Kidney tubule cell (primary cell): ENCODE measurements at regions not wholly inside any gene's neighbourhood (a gene's known extent, or its start where the extent isn't known, plus 50 kb on each side); places are given as distances from the start of the nearest gene placed in this dataset.

Source experiments
- DNase-seq: peaks from one replicate; pipeline ENCODE4 v3.0.0-alpha.2; 2018; ENCODE audit warnings: low spot score

GRCh38 chr6:10048370-10049297, 366.2 kb downstream of the TFAP2A start:
- DNase-seq, result no peak

- DNase-seq, result no peak
Observed at GRCh38 chr6:10042280-10042679, 372.6 kb downstream of the TFAP2A start.

GRCh38 chr6:10033223-10033829, 381.5 kb downstream of the TFAP2A start:
- peak; percentile 85 for DNase-seq

GRCh38 chr6:10031617-10032016, 383.3 kb downstream of the TFAP2A start:
- no peak for DNase-seq

- peak; percentile 52 for DNase-seq
Observed at GRCh38 chr6:10030942-10031537, 383.8 kb downstream of the TFAP2A start.

GRCh38 chr6:10028222-10028621, 386.7 kb downstream of the TFAP2A start:
- no peak for DNase-seq

- DNase-seq, result no peak
Observed at GRCh38 chr6:10019851-10020250, 395.0 kb downstream of the TFAP2A start.

GRCh38 chr6:10014557-10014956, 400.3 kb downstream of the TFAP2A start:
- peak; percentile 17 for DNase-seq

GRCh38 chr6:10000551-10000950, 414.3 kb downstream of the TFAP2A start:
- no peak for DNase-seq

- no peak for DNase-seq
Observed at GRCh38 chr6:9999796-10000195, 415.1 kb downstream of the TFAP2A start.

- no peak for DNase-seq
Observed at GRCh38 chr6:9986273-9986672, 428.6 kb downstream of the TFAP2A start.

GRCh38 chr6:9985481-9985880, 429.4 kb downstream of the TFAP2A start:
- DNase-seq, result no peak

GRCh38 chr6:9984607-9985006, 430.3 kb downstream of the TFAP2A start:
- no peak for DNase-seq

- no peak for DNase-seq
Observed at GRCh38 chr6:9983168-9983567, 431.7 kb downstream of the TFAP2A start.

- no peak for DNase-seq
Observed at GRCh38 chr6:9982215-9982614, 432.7 kb downstream of the TFAP2A start.

- no peak for DNase-seq
Observed at GRCh38 chr6:9979996-9980395, 434.9 kb downstream of the TFAP2A start.

- no peak for DNase-seq
Observed at GRCh38 chr6:9978480-9978879, 436.4 kb downstream of the TFAP2A start.

GRCh38 chr6:9977411-9977810, 437.5 kb downstream of the TFAP2A start:
- DNase-seq, result peak; percentile 3

GRCh38 chr6:9961646-9962045, 453.2 kb downstream of the TFAP2A start:
- no peak for DNase-seq

- DNase-seq, result no peak
Observed at GRCh38 chr6:9957215-9957759, 457.6 kb downstream of the TFAP2A start.

GRCh38 chr6:9948678-9949077, 466.2 kb downstream of the TFAP2A start:
- no peak for DNase-seq

- no peak for DNase-seq
Observed at GRCh38 chr6:9943986-9944385, 470.9 kb downstream of the TFAP2A start.

- DNase-seq, result no peak
Observed at GRCh38 chr6:9943026-9943425, 471.8 kb downstream of the TFAP2A start.
